D341Med (cell line): ENCODE measurements at regions not wholly inside any gene's neighbourhood (a gene's known extent, or its start where the extent isn't known, plus 50 kb on each side); places are given as distances from the start of the nearest gene placed in this dataset.
"Not testable (repeated sequence)": the region's sequence is repeated elsewhere in the genome, so short reads cannot be mapped to it uniquely, and the experiment has no call there.

Experiments used
- DNase-seq: peaks from one replicate; pipeline ENCODE4 v3.0.0; 2012; ENCODE audit warnings: low spot score

GRCh38 chr5:51657340-51658240 is 274.3 kb downstream of the ISL1 start:
- DNase-seq: no peak

- no peak for DNase-seq
Measured at GRCh38 chr5:51661646-51662265, 278.5 kb downstream of the ISL1 start.

- no peak for DNase-seq
Measured at GRCh38 chr5:51664491-51665250, 281.4 kb downstream of the ISL1 start.

- no peak for DNase-seq
Measured at GRCh38 chr5:51665251-51665593, 282.0 kb downstream of the ISL1 start.

- DNase-seq: no peak
Measured at GRCh38 chr5:51669095-51669494, 285.8 kb downstream of the ISL1 start.

- no peak for DNase-seq
Measured at GRCh38 chr5:51678330-51678729, 295.1 kb downstream of the ISL1 start.

GRCh38 chr5:51679286-51679685 is 296.0 kb downstream of the ISL1 start:
- no peak for DNase-seq

- DNase-seq: no peak
Measured at GRCh38 chr5:51684794-51685355, 301.6 kb downstream of the ISL1 start.

- DNase-seq: no peak
Measured at GRCh38 chr5:51685419-51685818, 302.2 kb downstream of the ISL1 start.

- no peak for DNase-seq
Measured at GRCh38 chr5:51686622-51687021, 303.4 kb downstream of the ISL1 start.

GRCh38 chr5:51691538-51692079 is 308.4 kb downstream of the ISL1 start:
- no peak for DNase-seq

GRCh38 chr5:51694826-51695225 is 311.6 kb downstream of the ISL1 start:
- no peak for DNase-seq

- no peak for DNase-seq
Measured at GRCh38 chr5:51696122-51696521, 312.9 kb downstream of the ISL1 start.

- not testable (repeated sequence) for DNase-seq
Measured at GRCh38 chr5:51702046-51702445, 318.8 kb downstream of the ISL1 start.

- no peak for DNase-seq
Measured at GRCh38 chr5:51712201-51712600, 329.0 kb downstream of the ISL1 start.

- not testable (repeated sequence) for DNase-seq
Measured at GRCh38 chr5:51715445-51715844, 332.2 kb downstream of the ISL1 start.

- DNase-seq: no peak
Measured at GRCh38 chr5:51731421-51732029, 348.3 kb downstream of the ISL1 start.

GRCh38 chr5:51732304-51732703 is 349.1 kb downstream of the ISL1 start:
- DNase-seq: no peak

GRCh38 chr5:51734677-51735076 is 351.4 kb downstream of the ISL1 start:
- no peak for DNase-seq

GRCh38 chr5:51746023-51746422 is 362.8 kb downstream of the ISL1 start:
- no peak for DNase-seq

- no peak for DNase-seq
Measured at GRCh38 chr5:51748647-51749046, 365.4 kb downstream of the ISL1 start.
